Body of pancreas (tissue), 4 donors: ENCODE measurements at regions not wholly inside any gene's neighbourhood (a gene's known extent, or its start where the extent isn't known, plus 50 kb on each side); places are given as distances from the start of the nearest gene placed in this dataset.

ENCODE experiments used
- ATAC-seq: fragments of 150-250 bp; one replicate; pipeline ENCODE4 v1.9.1; 2016
- DNase-seq, 4 donors: peaks; one replicate each; pipeline ENCODE4 v3.0.0-alpha.2; 2019
- H3K27ac ChIP-seq, 4 donors: fragments of 200-600 bp; sonication (generic); 1 replicate in 3 of 4; 2 replicates in 1 of 4; pipeline versions ENCODE4 v1.5.1 to v1.6.1; 2016 to 2019; ENCODE audit warnings: mild to moderate bottlenecking in 1 of 4, mixed read lengths in 1 of 4, moderate library complexity in 1 of 4
- H3K27me3 ChIP-seq, 2 donors: fragments of 200-600 bp; sonication (generic); one replicate each; pipeline ENCODE4 v1.6.0; 2016; ENCODE audit warnings: mild to moderate bottlenecking in 1 of 2
- H3K36me3 ChIP-seq, 2 donors: fragments of 200-600 bp; sonication (generic); replicated peaks in 1 of 2; 2 replicates each; pipeline ENCODE4 v1.5.1; 2016; ENCODE audit warnings: low read depth in 2 of 2; ENCODE audit not compliant: insufficient read depth in 1 of 2
- H3K4me1 ChIP-seq: fragments of 200-600 bp; sonication (generic); one replicate; pipeline ENCODE4 v1.6.0; 2016
- H3K4me3 ChIP-seq, 2 donors: fragments of 200-600 bp; sonication (generic); 1 replicate in 1 of 2; 2 replicates in 1 of 2; pipeline ENCODE4 v1.5.1; 2016 to 2019
- H3K9me3 ChIP-seq, 3 donors: fragments of 200-600 bp; sonication (generic); 1 replicate in 2 of 3; 2 replicates in 1 of 3; pipeline ENCODE4 v1.5.1; 2016
- POLR2A ChIP-seq, 3 donors: fragments of 450-650 bp; IDR thresholded peaks; one replicate each; pipeline ENCODE4 v1.6.1; 2016; ENCODE audit warnings: antibody characterized with exemption in 3 of 3, mild to moderate bottlenecking in 2 of 3
- WGBS, 2 donors: methylation state at CpG; one replicate each; pipeline ENCODE4 v1.1.5; 2017; 5-methylcytosine and 5-hydroxymethylcytosine counted together
- intact Hi-C: fragments of 100-400 bp; cut with DNase I; formaldehyde crosslinking; loops from one replicate; pipeline ENCODE4 v1.15.1; 2023
- TF ChIP-seq, protein P1 (sequence below), 7 experiments: fragments of 450-650 bp in 4 of 7; fragments of 200-600 bp in 3 of 7; sonication (generic) in 3 of 7; IDR thresholded peaks; one replicate each; pipeline ENCODE4 v1.5.1; 2016 to 2019; ENCODE audit warnings: antibody characterized with exemption in 7 of 7

DNA sequence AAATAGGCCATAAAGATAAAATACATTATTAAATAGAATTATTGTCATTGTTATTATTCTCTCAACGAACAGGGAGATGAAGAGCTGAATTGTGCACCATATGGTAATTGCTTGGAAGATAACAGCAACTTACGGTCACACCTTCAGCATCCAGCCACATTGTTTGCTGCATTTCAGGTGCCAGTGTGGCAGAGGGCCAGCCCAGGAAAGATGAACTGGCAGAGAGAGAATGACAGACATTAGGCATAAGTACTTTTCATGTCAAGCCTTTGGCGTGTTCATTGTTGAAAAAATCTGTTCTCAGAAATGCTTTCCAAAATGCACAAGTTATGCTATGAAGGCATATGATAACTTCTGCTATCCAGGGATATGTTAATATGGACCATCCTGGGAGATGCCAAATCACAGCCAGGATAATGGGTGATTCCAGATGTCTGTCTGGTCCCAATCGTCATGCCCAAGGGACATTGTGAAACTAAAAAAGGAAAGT is 748.6 kb upstream of the PIK3C3 start:
- 60 to 71% methylated on average over 4 of the region's 4 CpGs for WGBS, 2 donors
- no peak for TF ChIP-seq POLR2A (IDR thresholded peaks at IDR 0.05)
- TF ChIP-seq, protein P1, sequence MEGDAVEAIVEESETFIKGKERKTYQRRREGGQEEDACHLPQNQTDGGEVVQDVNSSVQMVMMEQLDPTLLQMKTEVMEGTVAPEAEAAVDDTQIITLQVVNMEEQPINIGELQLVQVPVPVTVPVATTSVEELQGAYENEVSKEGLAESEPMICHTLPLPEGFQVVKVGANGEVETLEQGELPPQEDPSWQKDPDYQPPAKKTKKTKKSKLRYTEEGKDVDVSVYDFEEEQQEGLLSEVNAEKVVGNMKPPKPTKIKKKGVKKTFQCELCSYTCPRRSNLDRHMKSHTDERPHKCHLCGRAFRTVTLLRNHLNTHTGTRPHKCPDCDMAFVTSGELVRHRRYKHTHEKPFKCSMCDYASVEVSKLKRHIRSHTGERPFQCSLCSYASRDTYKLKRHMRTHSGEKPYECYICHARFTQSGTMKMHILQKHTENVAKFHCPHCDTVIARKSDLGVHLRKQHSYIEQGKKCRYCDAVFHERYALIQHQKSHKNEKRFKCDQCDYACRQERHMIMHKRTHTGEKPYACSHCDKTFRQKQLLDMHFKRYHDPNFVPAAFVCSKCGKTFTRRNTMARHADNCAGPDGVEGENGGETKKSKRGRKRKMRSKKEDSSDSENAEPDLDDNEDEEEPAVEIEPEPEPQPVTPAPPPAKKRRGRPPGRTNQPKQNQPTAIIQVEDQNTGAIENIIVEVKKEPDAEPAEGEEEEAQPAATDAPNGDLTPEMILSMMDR (IDR thresholded peaks at IDR 0.05) = no peak
- intact Hi-C loops = no loop called here
- Histone ChIP-seq H3K4me3 (no peak overlapping the region), H3K27ac (no peak overlapping the region), H3K36me3 (no peaks in the 10 kb centered on the region), H3K4me1 (no peaks in the 10 kb centered on the region), H3K9me3 (no peaks in the 10 kb centered on the region), H3K27me3 (no peaks in the 10 kb centered on the region)
- ATAC-seq (no peak), DNase-seq (no peak)

GRCh38 chr18:41199212-41199611 is 755.8 kb upstream of the PIK3C3 start:
- no peak for TF ChIP-seq POLR2A (IDR thresholded peaks at IDR 0.05)
- TF ChIP-seq, protein P1 (IDR thresholded peaks at IDR 0.05) = no peak
- intact Hi-C loops = no loop called here
- DNase-seq (no peak), ATAC-seq (no peak)
- Histone ChIP-seq H3K27me3 (no peaks in the 10 kb centered on the region), H3K4me3 (no peak overlapping the region), H3K36me3 (no peaks in the 10 kb centered on the region), H3K9me3 (no peaks in the 10 kb centered on the region), H3K27ac (no peak overlapping the region), H3K4me1 (no peaks in the 10 kb centered on the region)

- Histone ChIP-seq H3K27me3 (no peaks in the 10 kb centered on the region), H3K27ac (no peak overlapping the region), H3K9me3 (no peaks in the 10 kb centered on the region), H3K4me1 (no peaks in the 10 kb centered on the region), H3K36me3 (no peaks in the 10 kb centered on the region), H3K4me3 (no peak overlapping the region)
- DNase-seq (no peak), ATAC-seq (no peak)
- intact Hi-C loops = no loop called here
- WGBS, 2 donors = 54 to 66% methylated on average over 2 of the region's 2 CpGs
- TF ChIP-seq, protein P1 (IDR thresholded peaks at IDR 0.05) = no peak
- TF ChIP-seq POLR2A (IDR thresholded peaks at IDR 0.05) = no peak
Observed at GRCh38 chr18:41197967-41198366, 757.1 kb upstream of the PIK3C3 start.

DNA sequence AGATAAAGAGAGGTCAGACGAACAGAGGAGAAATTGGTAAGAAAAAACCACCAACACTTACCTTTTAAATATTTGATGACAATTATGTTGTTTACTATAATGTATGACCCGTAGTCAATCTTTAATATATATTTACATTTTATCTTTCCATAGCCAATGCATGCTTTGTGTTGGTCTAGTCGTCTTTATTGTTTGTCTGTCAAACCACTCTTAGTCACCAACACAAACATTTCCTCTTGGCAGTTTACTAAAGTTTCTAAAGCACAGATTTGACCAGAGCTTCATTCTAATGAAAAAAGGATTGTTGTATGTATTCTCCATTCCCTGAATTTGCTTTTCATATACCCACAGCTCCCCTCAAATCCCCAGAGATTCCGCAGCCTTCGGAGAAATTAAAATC is 784.7 kb upstream of the PIK3C3 start:
- H3K27me3 ChIP-seq = no peaks in the 10 kb centered on the region

DNA sequence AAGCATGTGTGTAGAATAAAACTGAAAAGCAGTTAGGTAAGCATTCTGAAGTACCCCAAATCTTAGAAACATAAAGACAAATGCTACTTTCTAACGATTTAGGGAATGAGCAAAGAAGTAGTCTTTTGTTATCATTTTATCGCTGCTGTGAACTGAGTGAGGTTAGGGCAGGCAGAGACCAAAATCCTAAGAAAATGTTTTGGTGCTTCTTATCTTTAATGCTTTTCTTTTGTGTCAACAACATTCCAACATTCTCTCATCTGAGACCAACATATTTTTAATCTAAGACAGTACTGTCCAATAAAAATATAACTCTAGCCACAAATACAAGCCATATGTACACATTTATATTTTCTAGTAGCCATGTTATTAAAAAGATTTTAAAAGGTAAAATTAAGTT is 789.4 kb upstream of the PIK3C3 start:
- Histone ChIP-seq H3K27ac (no peak overlapping the region), H3K4me1 (no peaks in the 10 kb centered on the region), H3K4me3 (no peak overlapping the region), H3K27me3 (no peaks in the 10 kb centered on the region), H3K9me3 (no peaks in the 10 kb centered on the region), H3K36me3 (no peaks in the 10 kb centered on the region)
- DNase-seq (no peak), ATAC-seq (no peak)
- 51 to 53% methylated on average over 2 of the region's 2 CpGs for WGBS, 2 donors
- no peak for TF ChIP-seq POLR2A (IDR thresholded peaks at IDR 0.05)
- TF ChIP-seq, protein P1 (IDR thresholded peaks at IDR 0.05) = no peak
- intact Hi-C loops = no loop called here

More for the DNA sequence above, 784.7 kb upstream of the PIK3C3 start:
- no peak for TF ChIP-seq POLR2A (IDR thresholded peaks at IDR 0.05)
- TF ChIP-seq, protein P1 (IDR thresholded peaks at IDR 0.05) = no peak
- H3K36me3 ChIP-seq = no peaks in the 10 kb centered on the region
- no peak overlapping the region for H3K27ac ChIP-seq
- 41 to 43% methylated on average over 5 of the region's 5 CpGs for WGBS, 2 donors
- H3K4me3 ChIP-seq = no peak overlapping the region
- H3K4me1 ChIP-seq = no peaks in the 10 kb centered on the region
- intact Hi-C loops = no loop called here
- ATAC-seq = no peak
- no peaks in the 10 kb centered on the region for H3K9me3 ChIP-seq
- DNase-seq = no peak
